ENCODE measurements at regions not wholly inside any gene's neighbourhood (a gene's known extent, or its start where the extent isn't known, plus 50 kb on each side); places are given as distances from the start of the nearest gene placed in this dataset.
A peak's percentile ranks its signal among the peaks of the same experiment; 100 is the strongest.
"Not testable (repeated sequence)": the region's sequence is repeated elsewhere in the genome, so short reads cannot be mapped to it uniquely, and the experiment has no call there.

DNA sequence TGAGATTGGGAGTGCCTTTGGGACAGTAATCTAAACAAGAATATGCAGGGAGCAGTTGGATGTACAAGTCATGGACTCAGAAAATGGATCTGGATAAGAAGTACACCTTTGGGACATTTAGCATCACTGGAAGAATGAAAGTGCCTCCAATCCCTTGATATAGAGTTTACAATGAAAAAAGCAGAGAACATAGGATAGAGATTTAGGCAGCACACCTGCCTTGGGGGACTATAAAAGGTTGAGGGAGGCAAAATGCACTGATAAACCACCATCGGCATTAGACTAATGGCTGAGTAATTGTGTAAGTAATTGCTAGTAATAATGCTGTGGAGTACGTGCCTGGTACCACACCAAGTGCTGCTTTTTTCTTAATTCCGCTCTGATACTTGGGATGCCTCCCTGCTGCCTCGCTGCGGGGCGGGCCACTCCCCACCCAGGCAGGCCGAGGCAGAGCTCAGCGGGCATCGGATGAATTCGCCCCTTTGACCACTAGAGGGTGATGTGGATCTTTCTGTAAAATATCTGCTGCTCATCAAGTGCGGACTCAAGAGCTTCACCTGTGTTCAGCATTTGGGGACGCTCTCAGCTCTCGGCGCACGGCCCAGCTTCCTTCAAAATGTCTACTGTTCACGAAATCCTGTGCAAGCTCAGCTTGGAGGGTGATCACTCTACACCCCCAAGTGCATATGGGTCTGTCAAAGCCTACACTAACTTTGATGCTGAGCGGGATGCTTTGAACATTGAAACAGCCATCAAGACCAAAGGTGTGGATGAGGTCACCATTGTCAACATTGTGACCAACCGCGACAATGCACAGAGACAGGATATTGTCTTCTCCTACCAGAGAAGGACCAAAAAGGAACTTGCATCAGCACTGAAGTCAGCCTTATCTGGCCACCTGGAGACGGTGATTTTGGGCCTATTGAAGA lies 99.9 kb downstream of the ANKRD18B start:
- DNase-seq, result peak; percentile 58

DNA sequence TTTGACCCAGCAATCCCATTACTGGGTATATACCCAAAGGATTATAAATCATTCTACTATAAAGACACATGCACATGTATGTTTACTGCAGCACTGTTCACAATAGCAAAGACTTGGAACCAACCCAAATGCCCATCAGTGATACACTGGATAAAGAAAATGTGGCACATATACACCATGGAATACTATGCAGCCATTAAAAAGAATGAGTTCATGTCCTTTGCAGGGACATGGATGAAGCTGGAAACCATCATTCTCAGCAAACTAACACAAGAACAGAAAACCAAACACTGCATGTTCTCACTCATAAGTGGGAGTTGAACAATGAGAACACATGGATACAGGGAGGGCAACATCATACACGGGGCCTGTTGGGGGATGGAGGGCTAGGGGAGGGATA lies 104.3 kb downstream of the ANKRD18B start:
- not testable (repeated sequence) for DNase-seq

DNA sequence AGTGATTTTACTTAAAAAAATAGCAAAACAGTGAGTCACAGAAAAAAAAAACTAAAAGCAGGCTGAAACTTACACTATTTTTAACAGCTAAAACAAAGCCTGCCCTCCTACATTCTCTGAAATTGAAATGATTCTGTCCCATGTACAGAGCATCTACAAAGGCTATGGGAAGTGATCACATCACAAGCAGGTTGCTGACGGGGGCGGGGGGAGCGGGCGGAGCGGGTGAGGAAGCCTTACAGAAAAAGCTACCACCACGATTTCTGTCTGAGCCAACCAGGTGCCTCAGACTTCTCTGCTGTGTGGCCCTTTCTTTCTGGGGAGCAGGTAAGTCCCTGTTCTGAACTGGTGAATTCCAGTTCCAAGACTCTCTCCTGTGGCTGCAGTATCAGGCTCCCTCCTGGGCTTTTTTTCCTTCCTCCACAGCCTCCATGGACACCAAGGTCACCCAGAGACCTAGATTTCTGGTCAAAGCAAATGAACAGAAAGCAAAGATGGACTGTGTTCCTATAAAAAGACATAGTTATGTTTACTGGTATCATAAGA lies 104.9 kb downstream of the ANKRD18B start:
- peak; percentile 24 for DNase-seq

DNA sequence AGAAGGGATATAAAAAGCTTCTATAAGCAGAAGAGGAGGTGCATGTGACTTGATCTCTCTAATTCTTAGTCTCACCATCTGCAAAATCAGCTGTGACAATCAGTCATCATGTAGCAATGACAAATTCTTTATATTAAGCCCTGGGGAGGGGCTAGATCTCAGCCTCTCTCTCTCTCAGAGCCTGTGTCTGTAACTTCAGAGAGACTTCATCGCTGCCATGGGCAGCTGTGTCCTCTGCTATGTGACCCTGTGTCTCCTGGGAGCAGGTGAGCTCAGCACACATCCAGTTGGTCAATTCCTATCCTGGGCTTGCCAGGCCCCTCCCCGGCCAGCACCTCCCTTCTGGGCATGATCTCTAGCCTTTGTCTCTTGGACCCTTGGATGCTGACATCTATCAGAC lies 109.6 kb downstream of the ANKRD18B start:
- DNase-seq, result no peak

DNA sequence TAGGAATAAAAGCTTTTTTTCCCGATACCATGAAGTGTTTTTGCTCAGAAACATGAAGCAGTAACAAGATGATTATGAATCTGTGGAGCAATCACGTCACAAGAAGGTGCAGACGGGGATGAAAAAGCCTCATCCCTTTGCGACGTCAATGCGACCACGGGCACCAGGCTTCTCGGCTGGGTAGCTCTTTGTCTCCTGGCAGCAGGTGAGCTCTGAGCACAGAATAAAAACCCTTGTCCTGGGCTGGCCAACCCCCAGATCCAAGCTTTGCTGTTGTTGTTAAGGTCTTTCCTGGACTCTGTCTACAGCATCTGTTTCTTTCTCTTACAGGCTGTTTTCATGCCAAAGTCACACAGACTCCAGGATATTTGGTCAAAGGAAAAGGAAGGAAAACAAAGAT lies 113.8 kb downstream of the ANKRD18B start:
- DNase-seq, result no peak

DNA sequence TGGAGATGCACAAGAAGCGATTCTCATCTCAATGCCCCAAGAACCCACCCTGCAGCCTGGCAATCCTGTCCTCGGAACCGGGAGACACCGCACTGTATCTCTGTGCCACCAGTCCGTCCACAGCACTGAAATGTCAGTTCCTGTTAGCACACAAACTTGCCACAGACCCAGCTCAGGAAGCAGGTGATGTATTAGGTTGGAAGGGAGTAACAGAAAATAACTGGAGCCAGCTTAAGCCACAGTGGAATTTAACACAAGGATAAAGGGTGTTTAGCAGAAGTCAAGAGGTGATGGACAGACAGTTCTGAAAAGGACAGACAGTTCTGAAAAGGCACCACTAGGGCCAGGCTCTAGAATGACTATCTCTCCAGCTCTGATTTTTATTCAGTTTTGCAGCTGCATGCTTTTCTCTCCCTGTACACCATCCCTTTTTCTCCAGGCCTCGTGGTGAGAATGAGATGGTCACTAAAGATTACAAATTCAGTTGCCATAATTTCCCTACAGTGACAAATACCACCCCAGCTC lies 114.4 kb downstream of the ANKRD18B start:
- DNase-seq, result no peak

DNA sequence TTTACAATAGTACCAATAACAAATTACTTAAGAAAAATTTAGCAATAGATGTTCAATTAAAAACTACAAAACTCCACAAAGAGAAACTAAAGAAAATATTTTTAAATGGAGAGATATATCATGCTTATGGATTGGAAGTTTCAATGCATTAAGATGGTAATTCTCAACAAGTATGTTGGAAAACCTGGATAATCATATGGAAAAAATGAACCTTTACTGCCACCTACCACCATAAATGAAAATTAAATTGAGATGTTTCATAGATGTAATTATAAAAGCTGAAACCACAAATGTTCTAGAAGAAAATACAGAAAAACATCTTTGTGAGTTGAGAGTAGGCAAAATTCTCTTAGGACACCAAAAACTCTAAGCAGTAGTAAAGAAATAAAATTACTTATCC lies 121.7 kb downstream of the ANKRD18B start:
- DNase-seq, result no peak

DNA sequence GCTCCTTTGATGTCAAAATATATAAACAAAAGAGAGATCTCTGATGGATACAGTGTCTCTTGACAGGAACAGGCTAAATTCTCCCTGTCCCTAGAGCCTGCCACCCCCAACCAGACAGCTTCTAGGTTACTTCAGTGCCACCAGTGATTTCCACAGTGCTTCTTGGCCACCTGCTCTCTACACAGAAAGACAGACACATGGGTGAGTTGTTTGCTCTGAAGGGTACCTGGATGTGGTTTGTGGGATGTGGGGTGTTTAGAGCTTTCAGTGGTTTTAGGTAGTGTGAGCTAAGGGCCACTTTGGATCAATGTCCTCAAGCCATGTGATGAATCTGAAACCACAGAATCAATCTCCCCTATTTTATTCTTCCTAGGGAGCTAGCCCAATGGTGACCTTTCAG lies 125.4 kb downstream of the ANKRD18B start:
- no peak for DNase-seq

DNA sequence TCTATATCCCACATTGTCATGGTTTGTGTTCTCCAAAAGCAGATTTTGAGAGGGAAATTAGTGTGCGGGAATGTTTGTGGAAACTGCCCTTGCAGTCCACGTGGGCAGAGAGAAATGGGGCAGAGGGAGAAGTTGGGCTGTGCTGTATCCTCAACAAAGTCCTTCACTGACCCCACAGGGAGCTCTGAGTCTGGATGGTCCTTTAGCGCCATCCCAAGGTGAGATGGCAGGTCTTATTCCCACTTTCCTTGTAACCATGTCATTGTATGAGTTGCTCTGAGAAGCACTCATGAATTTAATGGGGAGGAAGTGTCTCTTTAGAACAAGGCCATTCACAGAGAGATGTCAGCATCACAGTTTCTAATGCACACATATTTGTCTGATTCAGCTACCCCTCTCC lies 127.1 kb downstream of the ANKRD18B start:
- no peak for DNase-seq

DNA sequence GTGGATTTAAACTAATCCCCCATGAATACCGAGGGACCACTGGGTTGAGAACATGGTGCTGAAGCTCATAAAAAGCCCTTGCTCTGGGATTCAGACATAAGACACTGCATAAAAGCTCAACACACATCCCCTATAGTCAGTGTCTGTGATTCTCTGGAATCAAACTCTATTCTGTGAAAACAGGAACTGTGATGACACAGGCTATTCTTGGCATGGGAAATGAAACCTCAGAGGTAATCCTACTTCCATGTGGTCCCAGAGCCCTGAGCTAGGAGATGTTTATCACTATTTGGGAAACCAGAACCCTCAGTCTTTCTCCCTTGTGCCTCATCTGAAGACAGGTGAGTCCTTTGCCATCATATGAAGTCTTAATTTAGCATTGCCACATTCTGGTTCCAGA lies 135.4 kb upstream of the PRSS3 start:
- no peak for DNase-seq

DNA sequence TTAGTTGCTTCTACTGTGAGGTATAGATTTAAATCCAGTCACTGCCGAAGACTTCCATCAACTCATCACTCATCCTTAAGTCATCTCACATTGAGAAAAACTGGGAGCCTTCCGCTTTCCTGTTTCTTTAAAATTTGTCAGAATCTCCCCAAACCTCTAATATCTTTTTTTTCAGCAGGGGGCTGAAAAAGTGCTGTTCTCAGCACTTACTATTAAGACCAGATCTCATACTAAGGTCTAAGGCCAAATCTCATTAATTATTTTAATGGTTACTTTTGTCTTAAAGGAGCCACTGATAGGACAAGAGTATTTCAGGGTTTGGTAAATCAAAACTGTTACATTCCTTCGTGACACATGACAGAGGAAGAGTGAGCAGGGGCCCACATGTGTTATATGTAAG lies 134.6 kb upstream of the PRSS3 start:
- DNase-seq, result no peak

DNA sequence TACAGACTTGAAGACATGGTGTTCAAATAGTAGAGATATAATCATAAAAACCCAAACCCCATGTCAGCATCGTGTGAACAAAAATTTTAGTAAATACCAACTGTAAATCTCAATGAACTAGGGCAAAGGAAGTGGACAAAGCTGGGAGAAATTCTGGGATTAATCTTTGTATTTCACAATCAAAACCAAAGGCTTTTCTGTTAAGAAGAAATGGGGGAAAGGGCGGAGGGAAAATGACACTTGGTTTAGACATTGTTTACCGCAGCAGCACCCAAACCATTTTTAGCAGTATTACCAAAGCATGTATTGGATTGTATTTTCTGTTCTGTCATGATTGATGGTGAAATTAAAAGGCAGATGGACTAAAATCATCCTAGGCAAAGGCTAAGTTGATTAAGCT lies 134.2 kb upstream of the PRSS3 start:
- DNase-seq, result no peak

DNA sequence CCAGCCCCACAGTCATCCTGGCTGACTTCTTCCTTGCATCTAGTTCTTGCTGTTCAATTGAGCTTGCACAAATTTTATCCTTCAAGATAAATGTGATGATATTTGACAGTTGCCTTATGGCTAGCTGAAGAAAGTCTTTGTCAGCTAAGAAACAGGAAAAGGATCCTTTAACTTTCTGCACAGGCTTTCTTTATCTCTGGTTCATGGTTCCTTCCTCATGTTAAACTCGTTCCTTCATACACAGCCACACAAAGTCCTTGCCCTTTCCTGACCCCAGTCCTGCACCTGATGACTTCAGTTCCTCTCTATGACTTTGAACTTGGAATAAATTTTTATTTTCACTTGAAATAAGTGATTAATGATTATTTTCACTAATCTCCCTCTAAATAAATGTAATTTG lies 132.5 kb upstream of the PRSS3 start:
- no peak for DNase-seq

DNA sequence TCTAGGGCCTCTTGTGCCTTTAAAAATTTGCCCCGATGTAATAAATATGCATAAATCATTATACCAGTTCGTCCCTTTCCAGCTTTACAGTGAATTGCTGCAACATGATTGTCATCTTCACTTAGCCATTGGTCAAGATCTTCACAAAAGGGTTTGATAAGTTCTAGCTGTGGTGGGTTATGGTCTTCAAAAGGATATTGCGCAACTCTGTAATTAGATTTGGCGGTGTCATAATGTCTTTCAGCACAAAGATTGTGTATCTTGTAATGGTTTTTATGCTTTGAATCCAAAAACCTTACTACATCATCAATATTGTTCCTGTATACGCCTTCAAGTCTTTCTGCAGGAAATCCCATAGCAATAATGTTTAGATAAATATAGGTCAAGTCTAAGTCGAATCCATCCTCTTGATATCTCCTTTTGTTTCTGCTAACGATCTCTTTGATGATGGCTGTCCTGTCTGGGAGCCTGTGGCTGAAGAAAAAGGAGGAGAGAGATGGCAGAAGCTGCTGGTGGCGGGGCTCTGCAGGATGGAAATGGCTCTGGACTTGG lies 119.1 kb upstream of the PRSS3 start:
- not testable (repeated sequence) for DNase-seq

DNA sequence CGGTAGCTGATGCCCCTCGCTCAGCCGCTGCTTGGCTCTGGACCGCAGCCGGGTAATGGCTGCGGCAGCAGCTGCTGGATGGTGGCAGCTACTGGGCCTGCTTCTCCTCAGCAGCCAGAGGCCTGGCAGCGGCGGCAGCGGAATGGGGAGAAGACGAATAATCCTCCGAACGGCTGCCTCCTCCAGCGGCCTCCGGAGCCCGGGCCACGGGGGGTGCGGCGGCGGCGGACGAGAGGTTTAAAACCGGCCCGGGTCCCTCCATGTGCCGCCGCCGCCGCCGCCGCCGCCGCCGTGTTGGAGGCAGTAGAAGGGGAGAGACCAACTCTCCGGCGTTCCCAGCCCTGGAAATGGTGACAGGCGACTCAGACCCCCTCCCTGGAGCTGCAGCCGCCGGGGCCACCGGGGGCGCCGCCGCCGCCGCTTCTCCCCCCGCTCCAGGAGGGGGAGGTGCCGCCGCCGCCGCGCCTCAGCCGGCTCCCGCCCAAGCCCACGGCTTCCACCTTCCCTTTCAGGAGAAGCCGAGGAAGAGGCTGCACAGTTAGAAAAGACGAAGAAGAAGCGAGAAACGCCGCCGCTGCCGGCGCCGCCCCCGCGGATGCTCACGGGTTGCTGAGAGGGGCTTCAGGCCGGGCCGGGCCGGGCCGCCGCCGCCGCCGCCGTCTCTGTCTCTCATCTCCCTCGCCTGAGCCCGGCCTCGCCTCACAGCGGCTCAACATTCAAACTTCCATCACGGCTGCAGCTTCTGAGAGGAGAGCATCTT lies 118.4 kb upstream of the PRSS3 start:
- DNase-seq, result peak; percentile 18

DNA sequence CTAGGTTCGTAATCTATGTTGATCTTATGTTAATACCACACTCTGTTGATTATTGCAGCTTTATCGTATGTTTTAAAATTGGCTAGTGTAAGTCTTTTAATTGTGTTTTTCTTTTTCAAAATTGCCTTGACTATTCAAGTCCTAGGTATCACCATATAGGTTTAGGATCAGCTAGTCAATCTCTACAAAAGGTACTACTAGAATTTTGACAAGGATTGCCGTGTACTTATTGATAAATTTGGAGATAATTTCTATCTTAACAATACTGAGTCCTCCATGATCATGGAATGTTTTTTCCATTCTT lies 117.9 kb upstream of the PRSS3 start:
- no peak for DNase-seq

DNA sequence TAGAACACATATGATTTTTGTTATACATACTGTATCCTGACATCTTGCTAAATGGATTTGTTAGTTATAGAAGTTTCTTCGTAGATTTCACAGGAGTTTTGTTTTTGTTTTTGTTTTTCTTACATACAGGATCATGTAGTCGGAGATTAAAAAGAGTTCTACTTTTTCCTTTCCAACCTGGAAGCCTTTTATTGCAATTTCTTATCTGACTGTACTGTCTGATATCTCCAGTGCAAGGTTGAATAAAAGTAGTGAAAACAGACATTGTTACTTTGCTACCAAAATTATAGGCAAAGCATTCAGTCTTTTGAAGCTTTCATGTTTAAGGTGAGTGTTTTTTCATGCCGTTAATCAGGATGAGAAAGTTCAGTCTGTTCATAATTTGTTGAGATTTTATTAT lies 117.4 kb upstream of the PRSS3 start:
- DNase-seq, result no peak

DNA sequence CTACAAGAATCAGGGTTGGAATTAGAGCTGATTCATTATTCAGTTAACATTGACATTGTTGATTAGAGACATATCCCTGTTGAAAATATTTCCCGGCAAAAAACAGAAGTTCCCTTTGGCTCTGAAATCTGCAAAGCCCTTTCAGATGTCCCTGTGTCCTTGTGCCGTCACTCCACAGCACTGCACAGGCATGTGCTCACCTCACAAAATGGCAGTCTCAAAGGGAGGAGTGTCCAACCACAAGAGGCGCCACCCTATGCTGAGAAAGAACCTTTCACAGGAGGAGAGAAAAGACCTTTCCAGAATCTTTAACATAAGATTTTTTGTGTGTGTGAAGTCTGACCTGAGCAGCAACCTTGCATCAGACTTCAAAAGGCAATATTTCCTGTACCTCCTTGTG lies 112.8 kb upstream of the PRSS3 start:
- DNase-seq, result no peak

DNA sequence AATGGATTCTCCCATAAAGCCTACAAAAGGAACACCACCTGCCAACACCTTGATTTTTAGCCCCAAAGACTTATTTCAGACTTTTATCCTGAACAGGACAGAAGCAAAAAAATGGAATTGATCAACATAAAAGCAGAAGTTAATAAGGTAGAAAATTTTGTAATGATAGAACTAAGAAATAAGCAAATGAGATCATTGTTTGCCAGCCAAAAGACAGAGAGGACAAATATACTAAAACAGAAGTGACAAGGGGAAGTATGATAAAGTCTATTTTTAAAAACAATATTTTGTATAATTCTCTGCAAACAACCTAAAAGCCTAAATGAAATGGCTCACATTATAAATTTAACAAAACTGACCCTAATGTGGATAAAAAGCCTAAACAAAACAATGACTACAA lies 110.5 kb upstream of the PRSS3 start:
- no peak for DNase-seq

DNA sequence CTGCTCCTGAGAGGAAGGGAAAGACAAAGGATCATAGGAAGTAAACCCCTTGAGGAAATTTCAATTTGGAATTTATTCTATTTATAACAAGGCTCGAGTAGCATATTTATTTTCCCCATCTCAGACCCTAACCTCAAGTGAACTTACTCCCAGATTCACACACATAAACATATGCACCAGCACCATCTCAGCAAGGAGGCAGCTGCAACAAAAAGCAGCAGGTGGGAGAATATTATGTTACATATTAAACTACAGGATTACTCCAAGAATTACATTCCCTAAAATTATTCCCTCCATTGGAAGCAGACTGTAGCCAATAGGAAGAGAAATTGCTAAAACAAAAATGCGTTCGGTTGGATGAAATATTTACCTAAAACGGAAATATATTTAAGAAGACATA lies 108.4 kb upstream of the PRSS3 start:
- no peak for DNase-seq

DNA sequence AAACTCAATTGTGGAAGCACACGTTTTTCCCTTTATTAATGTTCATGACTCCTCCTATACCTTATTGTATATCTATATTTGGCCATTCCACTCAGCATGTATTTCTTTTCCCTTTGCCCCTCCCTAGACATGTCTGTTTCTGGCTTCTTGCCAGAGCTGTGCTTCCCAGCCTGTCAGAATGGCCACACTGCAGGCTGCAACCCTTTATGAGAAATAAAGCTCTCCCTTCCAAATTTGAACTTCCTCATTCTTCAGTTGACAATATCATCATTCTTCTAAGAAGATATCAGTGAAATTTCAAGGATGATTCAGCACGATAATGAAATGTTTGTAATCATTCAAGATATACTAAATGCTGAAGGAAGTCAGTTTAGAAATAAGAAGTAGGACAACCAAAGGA lies 107.6 kb upstream of the PRSS3 start:
- DNase-seq, result no peak

DNA sequence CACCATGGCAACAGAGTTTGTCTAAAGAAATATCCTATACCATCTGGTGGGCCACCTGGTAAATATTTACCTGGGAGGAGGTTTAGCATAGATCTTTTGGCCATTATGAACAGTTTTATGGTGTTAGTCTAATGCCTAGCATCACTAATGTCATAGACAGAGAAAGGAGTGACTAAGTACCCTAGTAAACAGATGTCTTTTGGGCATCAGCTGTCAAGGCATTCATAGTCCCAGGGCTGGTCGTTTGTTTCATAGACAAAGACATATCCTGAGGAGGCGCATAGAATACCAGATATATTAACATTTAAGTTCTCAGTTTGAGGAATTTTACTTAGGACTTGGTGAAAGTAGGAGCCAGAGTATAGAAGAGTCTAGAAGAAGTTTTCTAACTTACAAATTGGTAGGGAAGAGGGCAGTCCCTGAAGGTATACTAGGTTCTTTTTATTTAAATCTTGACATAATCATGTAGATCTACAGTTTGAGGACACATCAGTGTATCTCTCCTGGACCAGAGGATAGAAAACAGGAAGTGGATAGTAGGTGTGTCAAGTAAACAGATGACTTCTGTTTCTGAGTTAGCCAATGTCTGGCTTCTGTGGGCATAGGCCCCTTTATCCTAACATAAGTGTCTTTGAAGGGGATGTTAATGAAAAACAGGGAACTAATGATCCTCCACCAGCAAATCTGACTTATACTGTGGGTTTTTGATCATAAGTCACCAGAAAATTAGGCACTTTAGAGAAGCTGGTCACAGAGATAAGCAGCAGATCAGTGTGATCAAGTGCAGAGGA lies 105.0 kb upstream of the PRSS3 start:
- no peak for DNase-seq

DNA sequence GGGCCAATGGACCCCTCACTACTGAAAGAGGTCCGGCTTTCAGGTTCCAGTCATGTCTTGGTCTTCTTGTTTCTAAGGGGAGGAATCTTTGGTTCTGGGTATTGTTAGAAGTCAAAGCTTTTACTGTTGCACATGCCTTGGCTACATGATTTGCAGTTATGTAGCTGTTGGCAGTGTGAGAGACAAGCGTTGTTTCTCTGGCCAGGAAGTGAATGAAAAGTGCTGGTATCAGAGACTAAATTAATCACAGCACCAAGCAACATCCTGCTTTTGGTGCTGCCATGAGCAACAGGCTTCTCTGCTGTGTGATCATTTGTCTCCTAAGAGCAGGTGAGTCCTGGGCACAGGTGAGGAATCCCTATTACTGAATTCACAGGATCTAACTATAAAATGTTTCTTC lies 100.1 kb upstream of the PRSS3 start:
- no peak for DNase-seq
